Heart left ventricle (tissue), 16 donors: ENCODE measurements at regions not wholly inside any gene's neighbourhood (a gene's known extent, or its start where the extent isn't known, plus 50 kb on each side); places are given as distances from the start of the nearest gene placed in this dataset.

Experiments used
- ATAC-seq, 4 donors: fragments of 200-7000 bp; cut with Tn5 transposase; one replicate each; pipeline ENCODE4 v1.9.1; 2020 to 2022; ENCODE audit warnings: moderate library complexity in 4 of 4, mild to moderate bottlenecking in 3 of 4, moderate number of reproducible peaks in 1 of 4
- DNase-seq, 5 donors: peaks; one replicate each; pipeline ENCODE4 v3.0.0-alpha.2; 2020
- H3K27ac ChIP-seq, 12 donors: fragments of 200-600 bp; sonication (generic) in 4 of 12; one replicate each; pipeline versions ENCODE4 v1.5.0 to v1.8.0; 2016 to 2022; ENCODE audit warnings: mild to moderate bottlenecking in 2 of 12
- H3K27me3 ChIP-seq, 9 donors: fragments of 200-600 bp; sonication (generic) in 2 of 9; one replicate each; pipeline versions ENCODE4 v1.5.1 to v1.8.0; 2016 to 2022; ENCODE audit warnings: mild to moderate bottlenecking in 3 of 9
- H3K36me3 ChIP-seq, 9 donors: fragments of 200-600 bp; sonication (generic) in 2 of 9; one replicate each; pipeline versions ENCODE4 v1.5.0 to v1.8.0; 2018 to 2022; ENCODE audit warnings: mild to moderate bottlenecking in 2 of 9
- H3K4me1 ChIP-seq, 12 donors: fragments of 200-600 bp; sonication (generic) in 4 of 12; one replicate each; pipeline versions ENCODE4 v1.5.0 to v1.8.0; 2016 to 2022; ENCODE audit warnings: mild to moderate bottlenecking in 3 of 12
- H3K4me3 ChIP-seq, 12 donors: fragments of 200-600 bp; sonication (generic) in 4 of 12; one replicate each; pipeline versions ENCODE4 v1.5.0 to v1.8.0; 2017 to 2022; ENCODE audit warnings: mild to moderate bottlenecking in 9 of 12, moderate library complexity in 4 of 12
- H3K9me3 ChIP-seq, 12 donors: fragments of 200-600 bp; sonication (generic) in 4 of 12; one replicate each; pipeline versions ENCODE4 v1.5.0 to v1.8.0; 2016 to 2022; ENCODE audit warnings: mild to moderate bottlenecking in 1 of 12
- CTCF ChIP-seq, 12 donors: fragments of 200-600 bp; sonication (generic) in 4 of 12; IDR thresholded peaks; one replicate each; pipeline versions ENCODE4 v1.5.0 to v1.8.0; 2018 to 2022; ENCODE audit warnings: antibody characterized with exemption in 12 of 12, mild to moderate bottlenecking in 5 of 12
- POLR2A ChIP-seq, 2 donors: fragments of 450-650 bp; IDR thresholded peaks; one replicate each; pipeline ENCODE4 v1.6.1; 2017; ENCODE audit warnings: antibody characterized with exemption in 2 of 2, mild to moderate bottlenecking in 2 of 2, moderate library complexity in 2 of 2
- WGBS, 4 donors: extraction: QIAGEN DNeasy Blood & Tissue Kit in 2 of 4; methylation state at CpG; one replicate each; pipeline versions ENCODE4 v1.1.5 to v1.1.7; 2013 to 2018; 5-methylcytosine and 5-hydroxymethylcytosine counted together
- intact Hi-C, 10 donors: fragments of 100-400 bp; cut with DNase I; formaldehyde crosslinking; loops; one replicate each; pipeline versions ENCODE4 v1.11.1 to v1.14.2; 2022
- donor health status: ischemic (EF 13 %, LVEDD 7.1; RV severe dilation, severe dysfunction).
- donor health status: healthy with polysubstance abuse.
- donor health status: DM: no; HTN: yes; CAD: no.
- donor health status: DM: no; HTN: no; CAD: no.
- donor health status: ischemic (EF 25% LVEDD 6.9; RV normal size, moderate dysfunction).
- donor health status: ischemic (EF 25% LVEDD 5.7; RV mildly dilated, moderate dysfunction).
- donor health status: healthy.
- donor health status: DM: yes; HTN: yes; CAD: no.
- donor health status: ischemic (EF 35%, LVEDD 5.7; RV mildly dilated, moderate dysfunction).
- donor health status: nonischemic (EF 11% LVEDD 7.7; RV severe dilation, severe dysfunction).
- donor health status: DM: yes; HTN: yes; CAD: no.
- donor health status: PGD.
- donor health status: ischemic (EF 29% LVEDD 5.4; RV normal size, mild dysfunction).
- donor health status: nonischemic (EF 23%, LVEDD 6.1; RV moderate dilation, normal function).

- Histone ChIP-seq H3K4me3 (no peak overlapping the region), H3K27me3 (no peaks in the 10 kb centered on the region), H3K27ac (no peak overlapping the region), H3K4me1 (peaks cover 0 to 20% (median 2%) of the 10 kb centered on the region in 12 donors), H3K36me3 (no peaks in the 10 kb centered on the region), H3K9me3 (no peaks in the 10 kb centered on the region)
- intact Hi-C loops, result loop anchor here in 1 of 10 donors (10.0 kb wide), 1 partner anchor 143 kb away; no protein-coding TSS in a partner anchor
- TF ChIP-seq POLR2A (IDR thresholded peaks at IDR 0.05) (no peak), CTCF (IDR thresholded peaks at IDR 0.05) (no peak)
- ATAC-seq (no peak), DNase-seq (no peak)
- WGBS, 4 donors, result 78 to 85% (median 84%) methylated on average over 4 of the region's 4 CpGs
Observed at GRCh38 chr2:224141304-224141703, 102.2 kb upstream of the SERPINE2 start.

GRCh38 chr2:224137208-224137607 lies 98.1 kb upstream of the SERPINE2 start:
- no peak for TF ChIP-seq CTCF (IDR thresholded peaks at IDR 0.05)
- TF ChIP-seq POLR2A (IDR thresholded peaks at IDR 0.05), result no peak
- H3K27ac ChIP-seq, result no peak overlapping the region
- WGBS, 4 donors, result 93 to 100% (median 97%) methylated on average over 1 of the region's 1 CpG
- ATAC-seq (no peak), DNase-seq (no peak)
- H3K9me3 ChIP-seq, result no peaks in the 10 kb centered on the region
- no peaks in the 10 kb centered on the region for H3K36me3 ChIP-seq
- intact Hi-C loops, result no loop called here
- no peaks in the 10 kb centered on the region for H3K4me1 ChIP-seq
- no peak overlapping the region for H3K4me3 ChIP-seq
- peaks cover 0 to 4% (median 0%) of the 10 kb centered on the region in 9 donors for H3K27me3 ChIP-seq

GRCh38 chr2:224136396-224136795 lies 97.3 kb upstream of the SERPINE2 start:
- Histone ChIP-seq H3K4me3 (no peak overlapping the region), H3K36me3 (no peaks in the 10 kb centered on the region), H3K27ac (no peak overlapping the region), H3K4me1 (no peaks in the 10 kb centered on the region), H3K9me3 (no peaks in the 10 kb centered on the region), H3K27me3 (peaks cover 0 to 4% (median 0%) of the 10 kb centered on the region in 9 donors)
- ATAC-seq (no peak), DNase-seq (no peak)
- TF ChIP-seq POLR2A (IDR thresholded peaks at IDR 0.05) (no peak), CTCF (IDR thresholded peaks at IDR 0.05) (no peak)
- intact Hi-C loops, result no loop called here
- 81 to 91% (median 89%) methylated on average over 4 of the region's 4 CpGs for WGBS, 4 donors

DNA sequence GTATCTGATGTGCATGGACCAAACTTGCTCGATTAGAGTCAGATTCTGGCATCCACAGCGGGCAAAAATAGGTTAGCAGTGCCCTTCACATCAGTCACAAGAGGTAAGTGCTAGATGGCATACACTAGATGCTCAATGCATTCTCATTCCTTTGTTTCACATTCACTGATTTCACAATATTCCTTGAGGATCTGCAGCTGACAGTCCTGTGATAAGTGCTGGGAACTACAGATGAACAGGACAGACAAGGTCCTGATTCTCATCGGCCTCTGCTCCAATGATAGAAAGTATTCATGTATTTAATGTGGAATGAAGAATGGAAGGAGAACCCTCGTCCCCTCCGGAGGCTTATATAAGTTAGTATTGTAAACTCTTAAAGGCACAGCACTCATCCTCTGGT lies 96.8 kb upstream of the SERPINE2 start:
- ATAC-seq (no peak), DNase-seq (no peak)
- Histone ChIP-seq H3K9me3 (no peaks in the 10 kb centered on the region), H3K27me3 (peaks cover 0 to 4% (median 0%) of the 10 kb centered on the region in 9 donors), H3K4me1 (no peaks in the 10 kb centered on the region), H3K36me3 (no peaks in the 10 kb centered on the region), H3K27ac (no peak overlapping the region), H3K4me3 (no peak overlapping the region)
- 81 to 88% (median 86%) methylated on average over 5 of the region's 5 CpGs for WGBS, 4 donors
- intact Hi-C loops, result no loop called here
- no peak for TF ChIP-seq POLR2A (IDR thresholded peaks at IDR 0.05)
- no peak for TF ChIP-seq CTCF (IDR thresholded peaks at IDR 0.05)
